ENCODE measurements at regions not wholly inside any gene's neighbourhood (a gene's known extent, or its start where the extent isn't known, plus 50 kb on each side); places are given as distances from the start of the nearest gene placed in this dataset.
A peak's percentile ranks its signal among the peaks of the same experiment; 100 is the strongest.
"Not testable (repeated sequence)": the region's sequence is repeated elsewhere in the genome, so short reads cannot be mapped to it uniquely, and the experiment has no call there.

DNA sequence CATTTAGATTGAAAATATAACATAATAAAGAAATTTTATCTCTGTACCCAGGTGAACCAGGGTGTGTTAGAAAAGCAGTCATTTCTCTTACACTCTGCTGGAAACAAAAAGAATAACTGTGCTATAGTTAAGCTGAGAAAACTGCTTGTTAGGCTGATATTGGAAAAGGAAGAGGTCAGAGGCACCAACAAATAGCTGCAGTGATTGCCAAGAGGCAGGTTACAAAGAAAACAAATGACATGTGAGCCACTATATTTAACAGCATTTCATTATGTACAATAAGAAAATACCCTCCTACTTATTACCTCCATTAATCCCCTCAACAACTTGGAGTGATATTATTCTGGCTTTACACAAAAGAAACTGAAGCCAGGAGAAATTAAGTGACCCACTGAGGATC, 607.9 kb upstream of the TLE4 start:
- DNase-seq (ENCODE audit: low read depth, low spot score): no peak

DNA sequence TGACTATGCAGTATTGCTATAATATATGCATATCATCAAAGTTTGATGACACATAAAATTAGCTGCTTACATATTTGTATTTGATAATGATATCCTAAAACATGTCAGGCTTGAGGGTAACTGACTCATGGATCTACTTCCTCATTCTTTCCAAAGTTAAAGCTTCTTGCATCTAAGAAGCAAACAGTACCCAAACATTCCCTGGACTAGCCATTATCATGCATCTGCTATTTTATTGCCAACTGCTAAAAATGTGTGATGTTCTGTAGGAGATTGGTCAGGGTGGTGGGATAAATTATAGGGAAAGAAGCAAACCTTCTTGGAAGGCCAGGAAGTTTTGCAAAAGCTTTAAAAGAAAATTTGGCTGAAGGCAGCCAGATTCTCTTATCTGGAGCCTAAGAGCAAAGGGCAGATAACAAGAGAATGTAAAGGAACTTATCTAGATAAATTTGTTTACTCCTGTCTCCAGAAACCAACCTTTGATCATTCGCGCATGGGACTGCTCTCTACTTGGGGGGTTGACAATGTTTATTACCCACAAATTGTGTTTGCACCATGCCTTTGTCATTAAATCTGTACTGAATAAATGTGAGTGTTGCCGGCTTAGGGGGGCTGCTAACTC, 604.1 kb upstream of the TLE4 start:
- no peak for DNase-seq (ENCODE audit: low read depth, low spot score)

DNA sequence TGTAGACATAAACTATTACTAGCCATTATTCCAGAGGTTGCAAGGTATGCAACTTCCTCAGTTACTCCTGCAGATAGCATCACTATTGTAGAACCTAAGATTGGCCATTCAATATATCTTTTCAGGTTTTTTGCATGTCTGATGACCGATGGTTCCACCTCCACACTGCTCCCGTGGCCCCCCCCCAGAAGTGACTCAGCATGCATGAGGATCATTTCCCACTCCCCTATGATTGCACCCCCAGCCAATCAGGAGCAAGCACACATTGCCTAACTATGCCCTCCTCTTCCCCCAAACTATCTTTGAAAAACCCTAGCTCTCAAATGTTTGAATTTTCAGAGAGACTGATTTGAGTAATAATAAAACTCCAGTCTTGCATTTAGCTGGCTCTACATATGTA, 601.4 kb upstream of the TLE4 start:
- no peak for DNase-seq (ENCODE audit: low read depth, low spot score)

DNA sequence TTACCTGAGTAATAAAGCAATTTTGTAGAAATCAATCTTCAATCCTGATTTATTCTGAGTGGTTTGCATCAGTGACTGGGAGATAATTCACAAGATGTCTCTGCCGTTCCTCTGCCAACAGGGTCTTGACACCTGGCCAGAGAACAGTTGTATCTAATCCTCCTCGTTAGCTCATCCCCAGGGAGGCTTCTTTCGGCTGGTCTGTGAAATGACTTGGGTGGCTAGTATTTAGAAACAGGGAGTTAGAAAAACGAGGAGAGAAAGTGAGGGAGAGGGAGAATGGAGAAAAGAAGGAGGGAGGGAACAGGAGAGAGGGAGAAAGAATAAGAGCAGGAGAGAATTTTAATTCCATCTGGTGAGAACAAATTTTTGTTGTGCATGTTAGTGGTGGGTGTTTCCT, 600.2 kb upstream of the TLE4 start:
- DNase-seq (ENCODE audit: low read depth, low spot score): no peak

DNA sequence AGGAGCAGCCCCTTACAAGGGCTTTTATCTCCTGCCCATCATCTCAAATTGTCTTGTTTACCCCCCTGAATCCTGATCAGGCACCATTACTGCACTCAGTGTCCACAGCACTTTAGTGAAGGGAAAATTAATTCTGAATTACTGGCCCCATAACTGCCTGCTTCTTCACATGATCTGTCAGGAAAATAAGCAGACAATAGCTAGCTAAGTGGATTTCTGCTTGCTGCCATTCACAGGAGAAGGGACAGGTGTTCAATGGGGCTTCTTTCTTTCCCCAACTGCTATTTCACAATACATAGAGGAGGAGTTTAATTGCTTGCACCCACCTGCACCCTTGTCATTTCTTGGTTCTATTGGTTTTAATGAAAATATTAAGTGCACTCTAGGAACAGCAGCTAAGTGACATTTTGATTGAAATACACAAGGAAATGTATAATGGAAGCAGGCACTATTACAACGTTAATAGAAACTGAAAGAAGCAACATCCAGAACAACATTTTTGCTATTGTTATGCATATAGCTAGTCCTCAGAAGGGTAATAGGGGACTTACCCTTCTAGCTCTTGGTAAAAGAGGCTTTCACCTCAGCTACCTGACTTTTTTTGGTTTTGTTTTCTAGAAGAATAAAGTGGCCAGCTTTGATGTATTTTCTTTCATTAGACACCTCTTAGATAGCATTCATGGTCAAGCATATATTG, 599.3 kb upstream of the TLE4 start:
- DNase-seq (ENCODE audit: low read depth, low spot score): no peak

DNA sequence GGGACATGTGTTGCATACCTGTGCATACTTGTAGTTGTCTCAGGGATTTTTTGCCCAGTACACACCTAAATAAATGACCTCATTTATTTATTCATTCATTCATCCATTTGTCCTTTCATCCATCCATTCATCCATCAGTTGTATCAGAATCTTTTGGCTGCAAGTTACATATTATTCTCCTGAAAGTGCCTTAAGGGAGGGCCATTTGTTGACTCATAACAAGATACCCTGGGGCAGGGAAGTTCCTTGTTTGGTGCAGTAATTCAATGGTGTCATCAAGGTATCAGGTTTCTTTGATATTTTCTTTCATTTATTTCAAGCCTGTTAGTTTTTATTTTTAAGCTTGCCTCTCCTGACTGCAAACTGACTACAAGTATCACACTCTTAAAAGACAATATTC, 597.9 kb upstream of the TLE4 start:
- peak; percentile 31 for DNase-seq (ENCODE audit: low read depth, low spot score)

DNA sequence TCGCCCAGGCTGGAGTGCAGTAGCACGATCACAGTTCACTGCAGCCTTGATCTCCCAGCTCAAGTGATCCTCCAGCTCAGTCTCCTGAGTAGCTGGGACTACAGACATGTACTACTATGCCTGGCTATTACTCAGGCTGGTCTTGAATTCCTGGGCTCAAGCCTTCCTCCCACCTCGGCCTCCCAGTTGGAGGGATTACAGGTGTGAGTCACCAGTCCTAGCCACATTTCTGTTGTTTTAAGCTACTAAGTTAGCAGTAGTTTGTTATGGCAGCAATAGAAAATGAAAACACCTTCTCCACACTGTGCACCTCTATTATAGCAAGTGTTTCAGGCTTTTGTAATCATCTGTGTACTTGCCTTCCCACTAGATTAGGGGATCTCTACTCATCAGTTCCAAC, 588.9 kb upstream of the TLE4 start:
- no peak for DNase-seq (ENCODE audit: low read depth, low spot score)

DNA sequence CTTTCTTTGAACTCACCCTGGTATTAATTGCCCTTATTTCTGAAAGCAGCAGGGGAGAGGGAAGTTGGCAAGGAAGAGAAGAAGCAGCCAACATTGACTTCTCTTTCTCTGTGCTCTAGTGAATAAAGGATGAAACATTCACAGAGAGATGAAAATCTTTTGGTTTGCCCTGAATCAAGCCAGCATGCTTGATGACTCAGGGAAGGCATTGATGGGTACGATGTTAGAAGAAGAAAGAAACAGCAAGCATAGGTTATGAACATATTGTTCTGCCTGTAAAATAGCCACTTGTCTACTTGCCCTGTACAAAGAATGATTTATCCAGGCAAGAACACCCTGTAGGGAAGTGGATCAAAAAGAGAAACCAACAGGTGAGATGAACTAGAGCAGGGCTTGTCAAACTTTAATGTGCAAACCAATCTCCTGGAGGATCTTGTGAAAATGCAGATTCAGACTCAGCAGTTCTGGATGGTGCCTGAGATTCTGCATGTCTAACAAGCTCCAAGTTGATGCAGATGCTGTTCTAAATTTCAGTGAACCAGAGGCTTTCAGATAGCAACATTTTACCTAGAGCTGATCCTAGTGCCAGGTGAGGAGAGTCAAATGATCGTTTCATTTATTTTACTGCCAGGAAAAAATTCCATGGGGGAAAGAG, 586.6 kb upstream of the TLE4 start:
- no peak for DNase-seq (ENCODE audit: low read depth, low spot score)

DNA sequence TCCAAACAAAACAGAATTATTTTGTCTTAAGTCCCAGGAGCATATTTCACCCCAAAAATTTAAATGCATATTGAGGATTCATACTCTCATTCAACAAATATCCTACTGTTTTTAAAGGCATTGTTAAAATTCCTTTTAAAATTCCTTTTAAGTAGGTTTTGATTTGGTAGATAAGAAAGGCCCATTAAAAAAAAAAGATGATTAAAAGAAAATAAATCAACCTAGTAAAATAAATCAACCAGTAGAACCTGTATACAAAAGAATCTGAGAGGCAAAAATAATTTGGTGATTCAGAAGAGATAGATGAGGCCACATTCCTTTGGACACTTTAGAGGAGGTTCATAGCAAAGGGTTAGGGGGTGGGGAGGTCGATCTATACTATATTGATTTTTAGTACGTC, 585.3 kb upstream of the TLE4 start:
- no peak for DNase-seq (ENCODE audit: low read depth, low spot score)

DNA sequence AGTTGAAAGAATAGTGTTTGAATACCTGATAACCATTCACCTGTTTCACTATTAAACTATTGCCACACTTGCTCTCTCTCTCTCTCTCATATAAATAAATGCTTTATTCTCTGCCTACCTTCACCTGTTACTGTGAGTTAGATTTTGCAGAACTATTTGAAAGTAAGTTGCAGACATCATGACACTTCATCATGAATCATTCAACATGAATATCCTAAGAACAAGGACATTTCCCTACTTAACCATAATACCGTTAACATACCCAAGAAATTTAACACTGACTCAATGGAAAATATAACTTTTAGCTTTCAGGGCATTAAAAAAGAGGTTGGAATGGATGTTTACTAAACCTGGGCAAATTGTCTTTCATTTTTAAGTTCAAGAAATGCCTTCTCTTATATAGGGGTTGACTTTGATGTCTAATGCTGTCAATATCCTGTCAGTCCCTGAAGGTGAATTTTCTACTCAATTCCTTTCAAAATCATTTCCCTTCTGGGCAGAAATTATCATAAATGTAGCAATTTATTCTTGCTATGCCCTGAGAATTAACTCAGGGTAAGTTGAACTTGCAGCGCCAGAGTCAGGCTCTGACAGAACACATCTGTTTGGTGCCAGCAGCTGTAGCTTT, 582.6 kb upstream of the TLE4 start:
- no peak for DNase-seq (ENCODE audit: low read depth, low spot score)

DNA sequence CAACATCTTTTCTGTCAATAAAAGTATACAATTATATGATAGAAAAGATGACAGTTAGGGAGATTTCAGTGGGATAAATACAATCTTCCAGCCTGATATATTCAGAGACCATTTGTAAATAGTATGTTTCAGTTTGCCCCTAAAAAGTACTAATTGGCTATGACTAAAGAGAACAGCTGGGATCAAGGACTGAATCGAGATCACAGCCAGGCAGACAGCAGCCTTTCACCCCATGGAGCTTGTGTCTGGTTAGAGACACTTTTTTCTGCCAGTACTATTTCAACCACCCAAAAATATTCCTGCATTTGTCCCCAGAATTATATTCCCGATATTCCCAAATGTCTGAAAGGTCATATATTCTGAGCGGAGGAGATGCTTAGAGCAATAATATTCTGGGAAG, 577.3 kb upstream of the TLE4 start:
- DNase-seq (ENCODE audit: low read depth, low spot score): no peak

DNA sequence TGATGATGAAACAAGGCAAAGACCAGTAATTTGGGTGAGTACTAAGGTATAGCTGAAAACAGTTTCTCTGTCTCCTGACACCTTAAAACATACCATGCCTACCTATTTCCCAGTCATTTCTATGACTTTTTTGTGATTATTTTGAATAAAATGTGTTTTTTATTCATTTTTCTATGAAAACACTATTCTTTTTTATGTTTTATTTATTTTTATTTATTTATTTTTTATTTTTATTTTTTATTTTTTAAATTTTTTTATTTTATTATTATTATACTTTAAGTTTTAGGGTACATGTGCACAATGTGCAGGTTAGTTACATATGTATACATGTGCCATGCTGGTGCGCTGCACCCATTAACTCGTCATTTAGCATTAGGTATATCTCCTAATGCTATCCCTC, 576.8 kb upstream of the TLE4 start:
- DNase-seq (ENCODE audit: low read depth, low spot score): not testable (repeated sequence)

DNA sequence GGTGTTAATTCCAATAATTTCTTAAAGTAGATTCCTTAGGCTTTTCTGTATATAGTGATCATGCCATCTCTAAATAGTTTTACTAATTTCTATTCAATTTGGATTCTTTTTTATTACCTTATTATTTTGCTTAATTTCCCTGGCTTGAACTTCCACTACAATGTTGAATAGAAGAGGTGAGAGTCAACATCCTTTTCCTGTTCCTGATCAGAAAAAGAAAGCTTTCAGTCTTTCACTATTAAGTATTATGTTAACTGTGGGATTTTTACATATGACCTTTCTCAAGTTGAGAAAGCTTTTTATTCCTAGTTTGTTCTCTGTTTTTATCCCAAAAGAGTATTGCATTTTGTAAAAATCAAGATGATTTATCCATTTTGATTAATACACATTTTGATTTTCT, 574.5 kb upstream of the TLE4 start:
- no peak for DNase-seq (ENCODE audit: low read depth, low spot score)

DNA sequence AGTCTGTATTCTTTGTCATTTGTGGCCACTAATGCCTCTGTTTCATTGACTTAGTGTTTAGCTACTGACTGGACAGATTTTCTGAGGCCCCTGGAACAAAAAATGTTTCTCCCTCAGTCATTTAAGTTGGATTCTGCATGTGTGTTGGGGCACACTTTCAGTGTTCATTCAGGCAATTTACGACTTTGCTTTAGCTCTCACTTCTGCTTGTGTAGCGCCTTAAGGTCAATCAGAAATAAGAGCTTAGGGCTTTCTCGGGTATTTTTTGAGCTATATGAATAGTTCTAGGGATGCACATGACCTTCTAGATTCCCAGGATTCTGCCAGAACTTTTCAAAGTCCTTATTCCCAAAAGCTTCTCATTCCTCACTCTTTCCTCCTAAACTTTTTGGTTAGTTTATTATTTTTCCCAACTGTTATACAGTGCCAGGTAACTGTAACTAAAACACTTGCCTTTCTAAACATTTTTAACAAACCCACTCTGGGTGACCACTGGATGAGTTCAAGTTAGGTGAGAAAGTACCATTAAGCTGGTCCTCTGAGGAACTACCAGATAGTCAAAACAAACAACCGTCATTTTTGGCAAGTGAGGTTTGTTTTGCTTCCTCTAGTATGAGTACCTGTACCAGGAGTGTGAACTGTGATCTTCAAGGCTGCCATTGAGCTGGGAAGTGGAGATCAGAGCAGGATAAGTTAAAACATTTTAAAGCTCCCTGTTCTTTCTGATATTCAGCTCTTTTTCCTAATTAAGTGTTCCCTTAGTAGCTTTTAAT, 571.3 kb upstream of the TLE4 start:
- DNase-seq (ENCODE audit: low read depth, low spot score): no peak

DNA sequence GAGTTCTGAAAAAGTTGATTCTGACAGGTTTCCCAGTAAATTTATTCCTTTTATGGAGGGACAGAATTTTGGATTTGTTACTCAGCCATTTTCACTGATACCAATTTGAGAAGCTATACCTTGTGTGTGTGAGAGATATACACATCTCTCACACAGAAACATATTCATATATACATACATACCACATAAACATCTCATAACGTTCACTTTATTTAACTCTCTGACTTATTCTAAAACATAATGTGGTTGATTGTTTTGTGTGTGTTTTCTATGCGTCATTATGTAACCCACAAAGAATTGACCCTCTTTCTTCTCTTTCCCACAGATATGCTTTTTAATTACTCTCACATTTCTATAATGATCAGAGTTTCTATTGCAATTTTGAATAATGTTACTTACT, 570.8 kb upstream of the TLE4 start:
- no peak for DNase-seq (ENCODE audit: low read depth, low spot score)

DNA sequence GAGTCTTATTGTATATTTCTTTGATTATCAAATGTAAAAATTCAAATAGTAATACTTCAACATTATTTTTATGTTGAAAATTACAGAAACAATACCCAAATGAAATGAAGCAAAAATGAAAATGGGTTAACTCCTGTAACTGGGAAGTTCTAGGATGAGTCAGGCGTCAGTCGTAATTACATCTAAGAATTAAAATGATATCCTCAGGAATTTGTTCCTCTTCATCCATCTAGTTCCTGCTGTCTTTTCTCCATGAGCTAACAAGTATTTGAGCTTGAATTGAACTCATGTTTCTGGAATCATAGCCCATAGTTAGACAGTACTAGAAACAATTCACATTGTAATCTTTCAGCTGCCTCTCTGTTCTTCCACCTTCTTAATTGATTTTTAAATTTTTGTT, 568.3 kb upstream of the TLE4 start:
- no peak for DNase-seq (ENCODE audit: low read depth, low spot score)

DNA sequence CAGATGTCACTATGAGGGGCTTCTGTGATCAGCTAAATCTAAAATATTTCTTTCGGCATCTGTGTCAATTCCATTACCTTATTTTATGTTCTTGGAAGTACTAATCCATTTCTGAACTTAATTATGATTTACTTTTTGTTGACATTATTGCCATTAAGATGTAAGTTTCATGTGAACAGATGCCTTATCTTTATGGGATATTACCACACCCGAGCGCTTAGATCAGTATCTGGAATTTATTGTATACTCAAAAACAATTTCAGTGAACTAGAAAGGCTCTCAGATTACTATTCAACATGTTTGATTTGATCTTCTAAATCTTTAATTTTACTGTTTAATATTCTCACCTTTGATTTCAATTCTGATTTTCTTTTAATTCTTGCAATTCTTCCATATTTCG, 567.7 kb upstream of the TLE4 start:
- DNase-seq (ENCODE audit: low read depth, low spot score): no peak

DNA sequence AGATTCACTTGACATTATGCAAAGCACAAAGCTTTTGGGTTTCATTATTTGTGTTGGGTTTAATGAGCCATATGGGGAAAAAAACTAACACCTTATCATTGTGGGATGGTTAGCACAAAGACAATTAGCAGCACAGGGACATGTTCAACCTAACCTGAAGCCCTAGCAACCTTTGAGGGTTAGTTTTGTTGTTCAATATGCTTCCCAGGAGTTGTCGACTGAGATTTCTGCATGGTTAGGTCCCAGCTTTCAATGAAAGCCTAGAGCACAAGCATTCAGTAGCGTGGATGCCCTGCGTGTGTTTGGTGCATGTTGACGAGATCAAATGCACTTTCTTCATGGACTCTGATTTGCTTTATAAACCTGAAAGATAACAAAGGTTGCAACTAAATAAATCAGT, 565.2 kb upstream of the TLE4 start:
- no peak for DNase-seq (ENCODE audit: low read depth, low spot score)

DNA sequence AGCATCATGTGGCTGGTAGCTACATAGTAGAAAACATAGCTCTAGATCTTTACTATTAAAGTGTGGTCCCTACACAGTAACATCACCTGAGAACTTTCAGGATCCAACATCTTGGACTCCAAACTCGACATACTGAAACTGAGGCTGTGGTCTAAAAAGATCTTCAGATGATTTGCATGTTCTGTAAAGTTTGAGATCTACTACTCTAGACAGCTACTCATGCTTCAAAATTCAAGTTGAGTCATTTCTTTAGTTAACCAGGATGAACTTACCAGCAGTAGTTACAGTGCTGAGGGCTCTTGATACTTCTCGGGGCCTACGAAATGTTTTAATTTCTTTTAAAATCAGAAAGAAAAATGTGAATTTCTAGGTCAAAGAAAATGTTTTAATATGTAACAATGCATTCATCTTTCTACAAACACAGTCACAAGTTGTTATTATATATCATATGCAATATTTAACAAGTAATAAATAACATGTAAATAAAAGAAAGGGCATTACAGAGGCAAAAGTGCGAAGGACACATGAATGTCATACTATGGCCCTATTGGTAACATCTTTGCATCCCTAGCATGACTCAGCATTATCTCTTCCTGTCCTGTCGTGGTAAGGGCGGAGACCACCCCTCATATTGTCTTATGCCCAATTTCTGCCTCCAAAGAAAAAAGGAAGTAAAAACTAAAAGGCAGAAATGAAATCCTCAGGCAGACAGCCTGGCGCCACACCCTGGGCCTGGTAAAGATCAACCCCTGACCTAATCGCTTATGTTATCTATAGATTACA, 563.9 kb upstream of the TLE4 start:
- no peak for DNase-seq (ENCODE audit: low read depth, low spot score)

DNA sequence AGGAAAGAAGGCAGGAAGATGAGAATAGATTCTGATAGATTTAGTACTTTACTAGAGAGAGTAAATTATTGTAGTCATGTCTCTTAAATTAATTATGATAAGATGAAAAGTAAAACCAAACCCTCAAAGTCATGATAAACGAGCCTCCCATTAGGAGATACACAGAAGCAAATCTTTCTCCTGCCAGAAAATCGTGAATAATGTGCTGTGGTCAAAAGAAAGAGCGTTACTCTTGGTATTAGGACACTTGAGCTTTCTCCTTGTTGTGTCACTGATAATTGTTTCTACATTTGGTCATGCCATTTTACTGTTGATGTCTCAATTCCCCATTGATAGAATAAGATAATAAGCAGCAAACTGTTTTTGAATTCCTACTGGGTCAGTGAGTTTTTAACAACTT, 562.8 kb upstream of the TLE4 start:
- DNase-seq (ENCODE audit: low read depth, low spot score): no peak

DNA sequence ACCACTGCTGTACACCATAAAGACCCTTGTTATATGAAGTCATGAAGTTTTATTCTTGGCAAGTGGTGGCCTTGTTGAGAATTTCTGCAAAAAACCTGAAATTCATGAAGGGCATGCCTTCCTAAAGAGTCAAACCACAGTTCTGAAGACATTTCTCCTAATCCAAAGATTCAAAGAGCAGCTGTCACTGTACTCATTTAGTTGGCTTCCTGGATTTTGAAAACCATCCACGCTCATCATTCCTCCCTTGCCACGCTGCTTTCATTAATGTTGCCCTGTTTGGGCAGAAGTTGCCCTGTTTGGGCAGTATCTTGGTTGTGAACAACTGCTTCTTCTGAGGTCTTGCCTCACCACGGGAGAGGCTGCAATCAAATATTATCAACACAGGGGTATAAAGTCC, 560.3 kb upstream of the TLE4 start:
- DNase-seq (ENCODE audit: low read depth, low spot score): no peak
